ENCODE measurements at regions not wholly inside any gene's neighbourhood (a gene's known extent, or its start where the extent isn't known, plus 50 kb on each side); places are given as distances from the start of the nearest gene placed in this dataset.

- no peak for TF ChIP-seq CTCF (IDR thresholded peaks at IDR 0.05; ENCODE audit: low read depth, low read length)
- H3K4me3 ChIP-seq (ENCODE audit: low read depth, low read length) = no peak overlapping the region
- DNase-seq (ENCODE audit: low read depth, low spot score) = no peak
- in situ Hi-C loops (cut with HindIII; ENCODE audit: low sequenced_read_pairs) = no loop called here
Observed at GRCh38 chr6:167589615-167589940, 237.1 kb upstream of the AFDN start.

GRCh38 chr6:167590193-167590592, 236.5 kb upstream of the AFDN start:
- TF ChIP-seq CTCF (IDR thresholded peaks at IDR 0.05; ENCODE audit: low read depth, low read length) = no peak
- in situ Hi-C loops (cut with HindIII; ENCODE audit: low sequenced_read_pairs) = no loop called here
- DNase-seq (ENCODE audit: low read depth, low spot score) = no peak
- H3K4me3 ChIP-seq (ENCODE audit: low read depth, low read length) = no peak overlapping the region
